K562 (cell line): ENCODE measurements at regions not wholly inside any gene's neighbourhood (a gene's known extent, or its start where the extent isn't known, plus 50 kb on each side); places are given as distances from the start of the nearest gene placed in this dataset.

Experiments
- BACH1 ChIP-seq: fragments of 200-800 bp; sonication (Bioruptor generic); IDR thresholded peaks from 2 replicates; pipeline ENCODE4 v1.6.1; 2016; ENCODE audit warnings: missing genetic modification characterization, missing compliant biosample characterization
- BHLHE40 ChIP-seq: IDR thresholded peaks from 2 replicates; pipeline ENCODE4 v1.6.1; 2011; ENCODE audit warnings: low read length, improper control_type of control experiment
- CCNT2 ChIP-seq: IDR thresholded peaks from 2 replicates; pipeline ENCODE4 v1.6.1; 2011; ENCODE audit warnings: borderline replicate concordance, low read depth, mild to moderate bottlenecking, moderate library complexity, mixed read lengths, low read length; ENCODE audit not compliant: insufficient read length; ENCODE audit errors: extremely low read depth
- CEBPB ChIP-seq: fragments of 450-650 bp; IDR thresholded peaks from 2 replicates; pipeline ENCODE4 v1.6.1; 2016; ENCODE audit warnings: missing genetic modification characterization, missing compliant biosample characterization
- ETV1 ChIP-seq: fragments of 450-650 bp; conservative IDR thresholded peaks from 2 replicates; pipeline ENCODE4 v1.6.1; 2016; ENCODE audit warnings: missing genetic modification characterization, control low read depth, low read depth, missing compliant biosample characterization
- EWSR1 ChIP-seq: fragments of 450-650 bp; IDR thresholded peaks from 2 replicates; pipeline ENCODE4 v1.6.1; 2018; ENCODE audit warnings: borderline replicate concordance, mild to moderate bottlenecking, low read depth, moderate library complexity; ENCODE audit not compliant: partially characterized antibody
- HDAC2 ChIP-seq: fragments of 450-650 bp; IDR thresholded peaks from 2 replicates; pipeline ENCODE4 v1.6.1; 2016; ENCODE audit warnings: mild to moderate bottlenecking
- HMGN3 ChIP-seq: IDR thresholded peaks from 2 replicates; pipeline ENCODE4 v1.6.1; 2011; ENCODE audit warnings: borderline replicate concordance, low read depth, mild to moderate bottlenecking, mixed read lengths, low read length; ENCODE audit not compliant: insufficient read length; ENCODE audit errors: extremely low read depth
- KAT7 ChIP-seq: sonication (generic); formaldehyde crosslinking; IDR thresholded peaks from 2 replicates; pipeline ENCODE4 v1.8.0; 2022; ENCODE audit warnings: missing genetic modification reagents, mild to moderate bottlenecking, borderline replicate concordance
- KLF16 ChIP-seq: IDR thresholded peaks from 2 replicates; pipeline ENCODE4 v1.6.1; 2016; ENCODE audit warnings: antibody characterized with exemption
- L3MBTL2 ChIP-seq: fragments of 450-650 bp; IDR thresholded peaks from 2 replicates; pipeline ENCODE4 v1.6.1; 2016; ENCODE audit warnings: mild to moderate bottlenecking, moderate library complexity
- MCM7 ChIP-seq, 2 experiments: fragments of 450-650 bp; IDR thresholded peaks; 2 replicates each; pipeline ENCODE4 v1.6.1; 2016 to 2018
- MYBL2 ChIP-seq, 2 experiments: fragments of 450-650 bp in 1 of 2; sonication (generic) in 1 of 2; formaldehyde crosslinking in 1 of 2; IDR thresholded peaks; 2 replicates each; pipeline versions ENCODE4 v1.6.1 to v1.8.1; 2017 to 2022; ENCODE audit warnings: borderline replicate concordance in 1 of 2, inconsistent platforms in 1 of 2, low read depth in 1 of 2, mild to moderate bottlenecking in 1 of 2, missing genetic modification reagents in 1 of 2, moderate library complexity in 1 of 2
- NFIX ChIP-seq: fragments of 250-450 bp; sonication (Bioruptor Pico); IDR thresholded peaks from 2 replicates; pipeline ENCODE4 v1.4.0; 2020; ENCODE audit warnings: low read depth, mild to moderate bottlenecking, moderate library complexity
- RFX1 ChIP-seq: fragments of 450-650 bp; IDR thresholded peaks from 2 replicates; pipeline ENCODE4 v1.6.1; 2016; ENCODE audit warnings: mild to moderate bottlenecking, moderate library complexity
- RFX5 ChIP-seq: IDR thresholded peaks from 2 replicates; pipeline ENCODE4 v1.6.1; 2011; ENCODE audit warnings: low read depth, mild to moderate bottlenecking, improper control_type of control experiment, low read length
- SMARCA4 ChIP-seq: fragments of 450-650 bp; IDR thresholded peaks from 2 replicates; pipeline ENCODE4 v1.6.1; 2016
- SMARCC2 ChIP-seq: fragments of 450-650 bp; IDR thresholded peaks from 2 replicates; pipeline ENCODE4 v1.6.1; 2017; ENCODE audit warnings: antibody characterized with exemption, moderate library complexity, mild to moderate bottlenecking, low read depth
- SNIP1 ChIP-seq: fragments of 450-650 bp; IDR thresholded peaks from 2 replicates; pipeline ENCODE4 v1.7.1; 2017; ENCODE audit warnings: low read depth, mild to moderate bottlenecking
- TAF7 ChIP-seq: fragments of 450-650 bp; IDR thresholded peaks from 2 replicates; pipeline ENCODE4 v1.6.1; 2016; ENCODE audit warnings: missing genetic modification characterization, missing compliant biosample characterization
- TEAD4 ChIP-seq, 2 experiments: sonication (generic) in 1 of 2; formaldehyde crosslinking in 1 of 2; IDR thresholded peaks; 2 replicates each; pipeline versions ENCODE4 v1.6.1 to v1.8.0; 2012 to 2022; ENCODE audit warnings: borderline replicate concordance in 1 of 2, inconsistent platforms in 1 of 2, low read length in 1 of 2, mild to moderate bottlenecking in 1 of 2, missing genetic modification reagents in 1 of 2
- TOE1 ChIP-seq, 2 experiments: fragments of 450-650 bp in 1 of 2; sonication (generic) in 1 of 2; formaldehyde crosslinking in 1 of 2; IDR thresholded peaks; 2 replicates each; pipeline versions ENCODE4 v1.7.1 to v1.8.0; 2016 to 2022; ENCODE audit warnings: borderline replicate concordance in 2 of 2, mild to moderate bottlenecking in 2 of 2, antibody characterized with exemption in 1 of 2, inconsistent platforms in 1 of 2, low read depth in 1 of 2, missing genetic modification reagents in 1 of 2, moderate library complexity in 1 of 2
- ZEB2 ChIP-seq: fragments of 450-650 bp; IDR thresholded peaks from 2 replicates; pipeline ENCODE4 v1.6.1; 2016
- ZNF124 ChIP-seq: sonication (generic); formaldehyde crosslinking; IDR thresholded peaks from 2 replicates; pipeline ENCODE4 v1.8.1; 2022; ENCODE audit warnings: missing genetic modification reagents
- ZNF436 ChIP-seq: fragments of 250-450, 450-650 bp; sonication (Bioruptor Pico); formaldehyde crosslinking; IDR thresholded peaks from 2 replicates; pipeline ENCODE4 v1.7.0; 2020; ENCODE audit warnings: mild to moderate bottlenecking
- TF ChIP-seq, protein P1 (sequence below): fragments of 450-650 bp; IDR thresholded peaks from 2 replicates; pipeline ENCODE4 v1.6.1; 2017; ENCODE audit warnings: antibody characterized with exemption, mild to moderate bottlenecking

DNA sequence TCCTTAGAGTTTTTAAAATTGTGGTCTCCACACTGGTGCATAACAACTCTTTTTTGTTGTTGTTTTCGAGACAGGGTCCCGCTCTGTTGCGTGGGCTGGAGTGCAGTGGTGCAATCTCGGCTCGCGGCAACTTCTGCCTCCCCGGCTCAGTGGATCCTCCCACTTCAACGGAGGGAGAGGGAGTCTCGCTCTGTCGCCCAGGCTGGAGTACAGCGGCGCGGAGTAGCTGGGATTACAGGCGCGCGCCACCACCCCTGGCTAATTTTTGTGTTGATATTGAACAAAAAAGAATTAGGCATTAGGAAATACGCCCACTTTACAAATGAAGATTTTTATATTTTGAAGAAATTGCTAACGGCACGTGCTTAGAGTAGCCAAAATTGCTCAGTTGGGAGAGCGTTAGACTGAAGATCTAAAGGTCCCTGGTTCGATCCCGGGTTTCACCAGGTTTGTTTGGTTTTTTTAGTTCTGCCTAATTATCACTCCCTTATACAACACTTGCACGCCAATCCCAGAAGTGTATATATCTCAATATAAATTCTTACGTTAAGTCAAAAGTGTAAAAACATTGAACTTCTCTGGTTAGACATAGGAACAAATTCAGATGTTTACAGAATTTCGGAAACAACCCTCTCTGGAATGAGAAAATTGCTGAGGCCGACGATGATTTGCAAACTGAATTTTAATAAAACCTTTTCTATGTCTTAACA is 159.6 kb downstream of the TRIM27 start (continued):
- TF ChIP-seq KAT7 (CRISPR knock-in tag) (no peak), SMARCC2 (peak; percentile 70; the same call in 1 of the 2 replicates), BACH1 (tag) (peak; percentile 46; the same call in 1 of the 2 replicates), EWSR1 (no peak), HMGN3 (peak; percentile 65), ZEB2 (peak; percentile 55; the same call in 1 of the 2 replicates), NFIX (CRISPR knock-in tag) (no peak), SNIP1 (no peak), ETV1 (tag) (peak; percentile 91), MCM7 (IDR thresholded peaks at IDR 0.05) (no peak), KLF16 (peak; percentile 23; the same call in 1 of the 2 replicates), SMARCA4 (peak; percentile 75), TAF7 (tag) (peak; percentile 71), TEAD4 (IDR thresholded peaks at IDR 0.05; ENCODE audit: low read length) (peak; percentile 53; the same call in 1 of the 2 replicates), TEAD4 (CRISPR knock-in tag; IDR thresholded peaks at IDR 0.05; ENCODE audit: borderline replicate concordance) (no peak), BHLHE40 (peak; percentile 93), RFX1 (no peak), RFX5 (peak; percentile 57; the same call in 1 of the 2 replicates), ZNF436 (CRISPR knock-in tag) (0 out of 2 replicates have a peak, but pooled peaks have one; percentile 8), L3MBTL2 (peak; percentile 97), CCNT2 (peak; percentile 24), HDAC2 (peak; percentile 94), TOE1 (IDR thresholded peaks at IDR 0.05; ENCODE audit: borderline replicate concordance) (peak; percentile 82; the same call in 1 of the 2 replicates), TOE1 (CRISPR knock-in tag; IDR thresholded peaks at IDR 0.05; ENCODE audit: borderline replicate concordance, low read depth) (no peak), MYBL2 (IDR thresholded peaks at IDR 0.05; ENCODE audit: low read depth) (peak; percentile 67; the same call in 1 of the 2 replicates), MYBL2 (CRISPR knock-in tag; IDR thresholded peaks at IDR 0.05; ENCODE audit: borderline replicate concordance) (no peak), ZNF124 (CRISPR knock-in tag) (no peak), CEBPB (tag) (peak; percentile 97)
- TF ChIP-seq, protein P1, sequence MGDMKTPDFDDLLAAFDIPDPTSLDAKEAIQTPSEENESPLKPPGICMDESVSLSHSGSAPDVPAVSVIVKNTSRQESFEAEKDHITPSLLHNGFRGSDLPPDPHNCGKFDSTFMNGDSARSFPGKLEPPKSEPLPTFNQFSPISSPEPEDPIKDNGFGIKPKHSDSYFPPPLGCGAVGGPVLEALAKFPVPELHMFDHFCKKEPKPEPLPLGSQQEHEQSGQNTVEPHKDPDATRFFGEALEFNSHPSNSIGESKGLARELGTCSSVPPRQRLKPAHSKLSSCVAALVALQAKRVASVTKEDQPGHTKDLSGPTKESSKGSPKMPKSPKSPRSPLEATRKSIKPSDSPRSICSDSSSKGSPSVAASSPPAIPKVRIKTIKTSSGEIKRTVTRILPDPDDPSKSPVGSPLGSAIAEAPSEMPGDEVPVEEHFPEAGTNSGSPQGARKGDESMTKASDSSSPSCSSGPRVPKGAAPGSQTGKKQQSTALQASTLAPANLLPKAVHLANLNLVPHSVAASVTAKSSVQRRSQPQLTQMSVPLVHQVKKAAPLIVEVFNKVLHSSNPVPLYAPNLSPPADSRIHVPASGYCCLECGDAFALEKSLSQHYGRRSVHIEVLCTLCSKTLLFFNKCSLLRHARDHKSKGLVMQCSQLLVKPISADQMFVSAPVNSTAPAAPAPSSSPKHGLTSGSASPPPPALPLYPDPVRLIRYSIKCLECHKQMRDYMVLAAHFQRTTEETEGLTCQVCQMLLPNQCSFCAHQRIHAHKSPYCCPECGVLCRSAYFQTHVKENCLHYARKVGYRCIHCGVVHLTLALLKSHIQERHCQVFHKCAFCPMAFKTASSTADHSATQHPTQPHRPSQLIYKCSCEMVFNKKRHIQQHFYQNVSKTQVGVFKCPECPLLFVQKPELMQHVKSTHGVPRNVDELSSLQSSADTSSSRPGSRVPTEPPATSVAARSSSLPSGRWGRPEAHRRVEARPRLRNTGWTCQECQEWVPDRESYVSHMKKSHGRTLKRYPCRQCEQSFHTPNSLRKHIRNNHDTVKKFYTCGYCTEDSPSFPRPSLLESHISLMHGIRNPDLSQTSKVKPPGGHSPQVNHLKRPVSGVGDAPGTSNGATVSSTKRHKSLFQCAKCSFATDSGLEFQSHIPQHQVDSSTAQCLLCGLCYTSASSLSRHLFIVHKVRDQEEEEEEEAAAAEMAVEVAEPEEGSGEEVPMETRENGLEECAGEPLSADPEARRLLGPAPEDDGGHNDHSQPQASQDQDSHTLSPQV, result peak; percentile 82; the same call in 1 of the 2 replicates
